ENCODE measurements at regions not wholly inside any gene's neighbourhood (a gene's known extent, or its start where the extent isn't known, plus 50 kb on each side); places are given as distances from the start of the nearest gene placed in this dataset.

DNA sequence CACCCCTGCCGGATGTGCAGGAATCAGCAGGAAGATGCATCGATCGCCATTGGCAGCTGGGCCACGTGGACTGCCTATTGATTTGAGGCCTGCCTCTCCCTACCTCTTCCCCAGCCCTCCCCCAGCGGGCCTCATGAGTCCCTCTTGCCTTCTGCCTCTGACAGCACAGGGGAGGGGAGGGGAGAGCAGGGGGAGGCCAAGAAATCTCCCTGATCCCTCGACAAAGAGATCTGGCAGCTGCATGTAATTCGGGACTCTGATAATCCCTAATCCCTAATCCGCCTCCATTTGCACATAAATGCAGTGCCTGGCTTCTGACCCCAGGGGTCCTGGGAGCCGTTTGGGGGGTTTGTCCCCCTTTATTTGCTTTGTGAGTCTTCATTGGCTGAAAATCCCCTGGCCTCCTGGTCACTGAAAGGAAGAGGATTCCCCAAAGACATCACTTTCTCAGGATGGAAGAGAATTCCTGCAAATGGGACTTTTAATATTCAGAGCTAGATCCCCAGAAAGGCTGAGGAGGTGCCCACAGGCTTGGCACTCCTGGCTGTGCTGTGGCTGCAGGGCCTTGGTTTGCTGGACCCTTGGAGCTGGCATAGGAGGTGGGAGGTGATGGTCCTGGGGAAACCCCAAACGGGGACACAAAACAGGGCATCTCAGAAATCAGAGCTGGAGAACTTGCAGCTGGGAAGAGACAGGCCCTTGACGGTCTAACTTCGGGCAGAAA lies 239.4 kb upstream of the POU3F1 start:
- no peak for TF ChIP-seq CTCF (IDR thresholded peaks at IDR 0.05; ENCODE audit: insufficient read depth, low read depth, low read length)
- no peak overlapping the region for H3K4me3 ChIP-seq (ENCODE audit: low read depth, low read length)
- no peak for DNase-seq (ENCODE audit: low read depth)

DNA sequence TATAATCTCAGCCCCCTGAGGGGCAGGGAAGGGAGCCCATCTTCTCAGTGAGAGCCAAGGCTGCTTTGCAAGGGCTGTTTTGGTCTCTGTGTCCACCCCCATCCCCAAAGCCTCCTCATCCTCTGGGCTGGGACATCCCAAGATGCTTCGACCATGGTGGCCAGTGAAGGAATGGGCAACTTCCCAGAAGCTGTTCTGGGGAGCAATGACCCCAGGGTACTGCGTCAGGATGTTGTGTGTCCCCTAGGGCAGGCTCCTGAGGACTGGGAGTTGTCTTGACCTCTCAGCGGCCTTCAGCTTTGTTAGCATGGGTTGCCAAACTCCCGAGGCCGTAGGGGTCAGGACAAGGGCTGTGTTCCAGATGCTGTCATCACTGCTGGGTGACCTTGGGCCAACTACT lies 238.4 kb upstream of the POU3F1 start:
- H3K4me3 ChIP-seq (ENCODE audit: low read depth, low read length) = no peak overlapping the region
- no peak for DNase-seq (ENCODE audit: low read depth)
- TF ChIP-seq CTCF (IDR thresholded peaks at IDR 0.05; ENCODE audit: insufficient read depth, low read depth, low read length) = no peak

- H3K4me3 ChIP-seq (ENCODE audit: low read depth, low read length) = no peak overlapping the region
- no peak for TF ChIP-seq CTCF (IDR thresholded peaks at IDR 0.05; ENCODE audit: insufficient read depth, low read depth, low read length)
- DNase-seq (ENCODE audit: low read depth) = no peak
Observed at GRCh38 chr1:38283696-38284470, 237.3 kb upstream of the POU3F1 start.

DNA sequence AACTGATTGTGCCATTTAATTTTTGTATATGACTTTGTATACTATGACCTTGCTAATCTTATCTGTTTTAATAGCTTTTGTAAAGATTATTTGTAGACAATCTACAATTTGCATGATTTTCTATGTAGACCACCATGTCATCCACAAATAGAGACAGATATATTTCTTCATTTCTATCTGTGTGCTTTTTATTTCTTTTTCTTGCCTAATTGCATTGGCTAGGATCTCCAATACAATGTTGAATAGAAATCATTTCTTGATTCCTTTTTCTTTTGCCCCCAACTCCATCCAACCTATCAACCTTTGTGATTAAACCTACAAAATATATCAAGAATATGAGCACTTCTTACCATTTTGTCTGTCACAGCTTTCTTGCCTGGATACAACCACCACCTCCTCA lies 232.6 kb upstream of the POU3F1 start:
- no peak overlapping the region for H3K4me3 ChIP-seq (ENCODE audit: low read depth, low read length)
- no peak for TF ChIP-seq CTCF (IDR thresholded peaks at IDR 0.05; ENCODE audit: insufficient read depth, low read depth, low read length)
- DNase-seq (ENCODE audit: low read depth) = no peak

- H3K4me3 ChIP-seq (ENCODE audit: low read depth, low read length) = no peak overlapping the region
- no peak for TF ChIP-seq CTCF (IDR thresholded peaks at IDR 0.05; ENCODE audit: insufficient read depth, low read depth, low read length)
- no peak for DNase-seq (ENCODE audit: low read depth)
Observed at GRCh38 chr1:38277646-38278045, 231.1 kb upstream of the POU3F1 start.

GRCh38 chr1:38275960-38276359 lies 229.4 kb upstream of the POU3F1 start:
- TF ChIP-seq CTCF (IDR thresholded peaks at IDR 0.05; ENCODE audit: insufficient read depth, low read depth, low read length) = no peak
- DNase-seq (ENCODE audit: low read depth) = no peak
- H3K4me3 ChIP-seq (ENCODE audit: low read depth, low read length) = no peak overlapping the region

Measured in fibroblast of villous mesenchyme (primary cell).